SK-N-SH treated with all-trans-retinoic acid at 6 μM for 48 hours (cell line): ENCODE measurements at regions not wholly inside any gene's neighbourhood (a gene's known extent, or its start where the extent isn't known, plus 50 kb on each side); places are given as distances from the start of the nearest gene placed in this dataset.

Source experiments
- ATAC-seq: fragments of 200-7000 bp; cut with Tn5 transposase; 3 replicates; pipeline ENCODE4 v1.9.1; 2020; ENCODE audit warnings: mild to moderate bottlenecking, moderate library complexity
- ARNTL ChIP-seq: fragments of 450-650 bp; formaldehyde crosslinking; IDR thresholded peaks from 2 replicates; pipeline ENCODE4 v1.5.0; 2020; ENCODE audit warnings: low read depth, mild to moderate bottlenecking, moderate library complexity, borderline replicate concordance
- BACH2 ChIP-seq: fragments of 250-450 bp; sonication (Bioruptor Pico); IDR thresholded peaks from 2 replicates; pipeline ENCODE4 v1.9.0; 2021; ENCODE audit warnings: mild to moderate bottlenecking, borderline replicate concordance
- CREB5 ChIP-seq: fragments of 250-450 bp; sonication (Bioruptor Pico); IDR thresholded peaks from 2 replicates; pipeline ENCODE4 v1.5.1; 2020; ENCODE audit warnings: low read depth, mild to moderate bottlenecking, moderate library complexity
- CSDC2 ChIP-seq: fragments of 250-450 bp; sonication (Bioruptor Pico); IDR thresholded peaks from 2 replicates; pipeline ENCODE4 v1.5.0; 2020; ENCODE audit warnings: mild to moderate bottlenecking, moderate library complexity
- CSRNP3 ChIP-seq: fragments of 250-450 bp; sonication (Bioruptor Pico); IDR thresholded peaks from 2 replicates; pipeline ENCODE4 v1.5.1; 2021; ENCODE audit warnings: mild to moderate bottlenecking, moderate library complexity
- ESRRG ChIP-seq: fragments of 250-450 bp; sonication (Bioruptor Pico); IDR thresholded peaks from 2 replicates; pipeline ENCODE4 v1.6.1; 2021; ENCODE audit warnings: mild to moderate bottlenecking
- GLIS3 ChIP-seq: fragments of 250-450 bp; sonication (Bioruptor Pico); IDR thresholded peaks from 2 replicates; pipeline ENCODE4 v1.5.0; 2020; ENCODE audit warnings: mild to moderate bottlenecking, moderate library complexity
- ISL1 ChIP-seq: fragments of 250-450 bp; sonication (Bioruptor Pico); IDR thresholded peaks from 2 replicates; pipeline ENCODE4 v2.1.2; 2022; ENCODE audit warnings: mild to moderate bottlenecking, moderate library complexity
- OSR1 ChIP-seq: fragments of 250-450 bp; sonication (Bioruptor Pico); IDR thresholded peaks from 2 replicates; pipeline ENCODE4 v1.8.0; 2022; ENCODE audit warnings: moderate library complexity, mild to moderate bottlenecking, inconsistent platforms
- PATZ1 ChIP-seq: fragments of 250-450 bp; sonication (Bioruptor Pico); IDR thresholded peaks from 2 replicates; pipeline ENCODE4 v1.8.0; 2020; ENCODE audit warnings: mild to moderate bottlenecking, moderate library complexity, borderline replicate concordance
- POU6F1 ChIP-seq: fragments of 250-450 bp; sonication (Bioruptor Pico); IDR thresholded peaks from 2 replicates; pipeline ENCODE4 v1.8.0; 2021; ENCODE audit warnings: low read depth, mild to moderate bottlenecking, moderate library complexity, borderline replicate concordance
- PPARA ChIP-seq: fragments of 250-450 bp; sonication (Bioruptor Pico); IDR thresholded peaks from 2 replicates; pipeline ENCODE4 v1.5.0; 2020; ENCODE audit warnings: mild to moderate bottlenecking, borderline replicate concordance
- RARB ChIP-seq: fragments of 250-450 bp; sonication (Bioruptor Pico); IDR thresholded peaks from 2 replicates; pipeline ENCODE4 v1.8.0; 2021; ENCODE audit warnings: mild to moderate bottlenecking, moderate library complexity
- SNAI2 ChIP-seq: fragments of 250-450 bp; sonication (Bioruptor Pico); IDR thresholded peaks from 2 replicates; pipeline ENCODE4 v1.5.0; 2020; ENCODE audit warnings: mild to moderate bottlenecking, moderate library complexity
- TCF4 ChIP-seq: fragments of 250-450 bp; sonication (Bioruptor Pico); IDR thresholded peaks from 2 replicates; pipeline ENCODE4 v1.8.0; 2021; ENCODE audit warnings: mild to moderate bottlenecking, moderate library complexity, borderline replicate concordance
- TOX ChIP-seq: fragments of 250-450 bp; sonication (Bioruptor Pico); IDR thresholded peaks from 2 replicates; pipeline ENCODE4 v1.8.0; 2021; ENCODE audit warnings: mild to moderate bottlenecking, moderate library complexity, borderline replicate concordance
- TSHZ2 ChIP-seq: fragments of 250-450 bp; sonication (Bioruptor Pico); IDR thresholded peaks from 2 replicates; pipeline ENCODE4 v1.5.0; 2020; ENCODE audit warnings: mild to moderate bottlenecking, moderate library complexity
- ZC3H10 ChIP-seq: fragments of 250-450 bp; sonication (Bioruptor Pico); IDR thresholded peaks from 2 replicates; pipeline ENCODE4 v1.5.1; 2021; ENCODE audit warnings: mild to moderate bottlenecking, moderate library complexity
- ZFP3 ChIP-seq: fragments of 250-450 bp; sonication (Bioruptor Pico); IDR thresholded peaks from 2 replicates; pipeline ENCODE4 v1.5.0; 2020; ENCODE audit warnings: mild to moderate bottlenecking, moderate library complexity
- ZFP30 ChIP-seq: fragments of 450-650 bp; formaldehyde crosslinking; IDR thresholded peaks from 2 replicates; pipeline ENCODE4 v1.5.0; 2022; ENCODE audit warnings: mild to moderate bottlenecking, moderate library complexity
- ZNF565 ChIP-seq: fragments of 450-650 bp; formaldehyde crosslinking; conservative IDR thresholded peaks from 2 replicates; pipeline ENCODE4 v1.5.0; 2020; ENCODE audit warnings: low read depth, mild to moderate bottlenecking, moderate library complexity
- ZNF70 ChIP-seq: fragments of 450-650 bp; formaldehyde crosslinking; IDR thresholded peaks from 2 replicates; pipeline ENCODE4 v1.5.0; 2020; ENCODE audit warnings: mild to moderate bottlenecking, moderate library complexity
- ZNF8 ChIP-seq: fragments of 450-650 bp; formaldehyde crosslinking; IDR thresholded peaks from 2 replicates; pipeline ENCODE4 v1.5.0; 2020; ENCODE audit warnings: mild to moderate bottlenecking, moderate library complexity

GRCh38 chr12:38392554-38393144, 76.1 kb downstream of the ALG10B start (continued):
- TF ChIP-seq CREB5 (CRISPR knock-in tag) = no peak
- TF ChIP-seq, all 23 proteins: peak for 0

GRCh38 chr12:38399711-38400206, 83.2 kb downstream of the ALG10B start:
- ATAC-seq = no peak
- TF ChIP-seq ESRRG (CRISPR knock-in tag) (no peak), ZNF8 (no peak), GLIS3 (CRISPR knock-in tag) (no peak), RARB (CRISPR knock-in tag) (no peak), ZNF70 (CRISPR knock-in tag) (no peak), ARNTL (CRISPR knock-in tag) (no peak), SNAI2 (CRISPR knock-in tag) (no peak), ISL1 (CRISPR knock-in tag) (no peak), ZC3H10 (CRISPR knock-in tag) (no peak), BACH2 (no peak), PPARA (no peak), ZNF565 (CRISPR knock-in tag) (no peak), TOX (CRISPR knock-in tag) (no peak), ZFP3 (CRISPR knock-in tag) (no peak), CREB5 (CRISPR knock-in tag) (no peak), PATZ1 (CRISPR knock-in tag) (no peak)

GRCh38 chr12:38402811-38403210, 86.2 kb downstream of the ALG10B start:
- TF ChIP-seq ZFP30 (CRISPR knock-in tag) = no peak
- TF ChIP-seq ZC3H10 (CRISPR knock-in tag) = no peak
- no peak for TF ChIP-seq ISL1 (CRISPR knock-in tag)
- TF ChIP-seq ESRRG (CRISPR knock-in tag) = no peak
- TF ChIP-seq SNAI2 (CRISPR knock-in tag) = no peak
- no peak for TF ChIP-seq ARNTL (CRISPR knock-in tag)
- TF ChIP-seq POU6F1 (CRISPR knock-in tag) = no peak
- no peak for TF ChIP-seq CSRNP3 (CRISPR knock-in tag)
- no peak for TF ChIP-seq RARB (CRISPR knock-in tag)
- TF ChIP-seq CSDC2 (CRISPR knock-in tag) = no peak
- TF ChIP-seq PATZ1 (CRISPR knock-in tag) = no peak
- no peak for TF ChIP-seq OSR1
- no peak for TF ChIP-seq GLIS3 (CRISPR knock-in tag)
- TF ChIP-seq TSHZ2 = no peak
- TF ChIP-seq PPARA = no peak
- TF ChIP-seq TCF4 (CRISPR knock-in tag) = no peak
- no peak for TF ChIP-seq CREB5 (CRISPR knock-in tag)
- no peak for TF ChIP-seq ZNF8
- no peak for TF ChIP-seq ZNF565 (CRISPR knock-in tag)
- ATAC-seq = no peak
